IMR-90 (cell line): ENCODE measurements at regions not wholly inside any gene's neighbourhood (a gene's known extent, or its start where the extent isn't known, plus 50 kb on each side); places are given as distances from the start of the nearest gene placed in this dataset.

Experiments
- ATAC-seq: fragments of 200-7000 bp; cut with Tn5 transposase; 2 replicates; pipeline ENCODE4 v1.9.1; 2020; ENCODE audit warnings: low read depth, mild to moderate bottlenecking, moderate library complexity
- BruUV-seq: library from RNA; stranded (reverse); fragments of 400-500 nt; replicated peaks from 2 replicates; lab custom pipeline; 2021; lab: Mats Ljungman, UMichigan
- CTCF ChIA-PET: fragments of 300-600 bp; formaldehyde crosslinking; extraction: SDS; loops from one replicate; lab custom pipeline; 2021; ENCODE audit warnings: antibody characterized with exemption; lab: Yijun Ruan, JAX
- POLR2A ChIA-PET: fragments of 300-600 bp; sonication (Branson Sonifier 250); formaldehyde crosslinking; loops from one replicate; lab custom pipeline; 2022; ENCODE audit warnings: antibody characterized with exemption; ENCODE audit not compliant: unreplicated experiment; lab: Charles Lee
- DNase-seq: peaks from one replicate; pipeline ENCODE4 v3.0.0; 2013
- H2AFZ ChIP-seq: replicated peaks from 2 replicates; pipeline ENCODE3; 2013; ENCODE audit warnings: low read length, mild to moderate bottlenecking; ENCODE audit not compliant: poor library complexity
- H2AK5ac ChIP-seq: 2 replicates; pipeline ENCODE4 v1.6.1; 2013; ENCODE audit warnings: low read depth, low read length, inconsistent platforms
- H2AK9ac ChIP-seq: replicated peaks from 2 replicates; pipeline ENCODE3; 2013; ENCODE audit warnings: mild to moderate bottlenecking, low read depth, low read length, moderate library complexity; ENCODE audit not compliant: poor library complexity
- H2BK120ac ChIP-seq: 2 replicates; pipeline ENCODE4 v1.6.1; 2013; ENCODE audit warnings: low read depth, low read length, inconsistent platforms
- H2BK15ac ChIP-seq: 3 replicates; pipeline ENCODE4 v1.6.1; 2013; ENCODE audit warnings: low read depth, low read length, inconsistent platforms
- H2BK20ac ChIP-seq: 2 replicates; pipeline ENCODE4 v1.6.1; 2013; ENCODE audit warnings: low read depth, mild to moderate bottlenecking, inconsistent platforms, low read length, moderate library complexity
- H2BK5ac ChIP-seq: 2 replicates; pipeline ENCODE4 v1.6.1; 2013; ENCODE audit warnings: mild to moderate bottlenecking, low read depth, low read length, inconsistent platforms; ENCODE audit not compliant: poor library complexity, severe bottlenecking
- H3K14ac ChIP-seq: replicated peaks from 2 replicates; pipeline ENCODE4 v1.6.1; 2013; ENCODE audit warnings: low read depth, low read length, inconsistent platforms
- H3K18ac ChIP-seq: 2 replicates; pipeline ENCODE4 v1.6.1; 2013; ENCODE audit warnings: low read depth, low read length, control low read depth
- H3K23ac ChIP-seq: 2 replicates; pipeline ENCODE4 v1.6.1; 2013; ENCODE audit warnings: low read depth, low read length, inconsistent platforms
- H3K27ac ChIP-seq: 2 replicates; pipeline ENCODE4 v1.5.1; 2013; ENCODE audit warnings: mild to moderate bottlenecking, control low read depth, low read length; ENCODE audit not compliant: insufficient read depth
- H3K27me3 ChIP-seq: 2 replicates; pipeline ENCODE4 v1.6.1; 2013; ENCODE audit warnings: low read length; ENCODE audit not compliant: control insufficient read depth, insufficient read depth
- H3K36me3 ChIP-seq: 2 replicates; pipeline ENCODE4 v1.6.1; 2013; ENCODE audit warnings: low read length, mixed read lengths; ENCODE audit not compliant: control insufficient read depth, insufficient read depth
- H3K4ac ChIP-seq: 2 replicates; pipeline ENCODE4 v1.6.1; 2013; ENCODE audit warnings: low read depth, low read length, inconsistent platforms
- H3K4me1 ChIP-seq: 2 replicates; pipeline ENCODE4 v1.6.1; 2013; ENCODE audit warnings: low read length, mixed read lengths; ENCODE audit not compliant: control insufficient read depth, insufficient read depth
- H3K4me2 ChIP-seq: 2 replicates; pipeline ENCODE4 v1.6.1; 2013; ENCODE audit warnings: low read depth, mild to moderate bottlenecking, control low read depth, low read length, moderate library complexity
- H3K4me3 ChIP-seq: 2 replicates; pipeline ENCODE4 v1.5.1; 2013; ENCODE audit warnings: low read depth, mild to moderate bottlenecking, control low read depth, low read length, moderate library complexity; ENCODE audit not compliant: insufficient read depth
- H3K56ac ChIP-seq: 2 replicates; pipeline ENCODE4 v1.6.1; 2013; ENCODE audit warnings: low read length, inconsistent platforms; ENCODE audit not compliant: insufficient read depth; ENCODE audit errors: extremely low read depth
- H3K79me1 ChIP-seq, 2 experiments: 2 replicates each; pipeline ENCODE4 v1.6.1; 2013; ENCODE audit warnings: low read length in 2 of 2, inconsistent platforms in 1 of 2, low read depth in 1 of 2
- H3K9ac ChIP-seq: 2 replicates; pipeline ENCODE4 v1.6.1; 2013; ENCODE audit warnings: low read depth, low read length, control low read depth
- H3K9me1 ChIP-seq: 2 replicates; pipeline ENCODE4 v1.6.1; 2013; ENCODE audit warnings: low read length, inconsistent platforms; ENCODE audit not compliant: insufficient read depth
- H3K9me3 ChIP-seq: 2 replicates; pipeline ENCODE4 v1.6.1; 2013; ENCODE audit warnings: low read length; ENCODE audit not compliant: control insufficient read depth, insufficient read depth
- H4K20me1 ChIP-seq: 2 replicates; pipeline ENCODE4 v1.6.1; 2013; ENCODE audit warnings: low read length, inconsistent platforms; ENCODE audit not compliant: insufficient read depth
- H4K5ac ChIP-seq: 2 replicates; pipeline ENCODE4 v1.6.1; 2013; ENCODE audit warnings: mild to moderate bottlenecking, low read depth, low read length, control low read depth
- H4K8ac ChIP-seq, 2 experiments: 2 replicates each; pipeline ENCODE4 v1.6.1; 2013; ENCODE audit warnings: low read depth in 2 of 2, low read length in 2 of 2, control low read depth in 1 of 2, inconsistent platforms in 1 of 2
- H4K91ac ChIP-seq: 2 replicates; pipeline ENCODE4 v1.6.1; 2013; ENCODE audit warnings: low read depth, low read length, inconsistent platforms; ENCODE audit not compliant: insufficient read depth
- BHLHE40 ChIP-seq: fragments of 150-350 bp; IDR thresholded peaks from 2 replicates; pipeline ENCODE4 v1.6.1; 2016; ENCODE audit warnings: mild to moderate bottlenecking, low read depth, low read length
- CEBPB ChIP-seq: IDR thresholded peaks from 2 replicates; pipeline ENCODE4 v1.6.1; 2012; ENCODE audit warnings: low read depth, low read length, improper control_type of control experiment
- CHD1 ChIP-seq: IDR thresholded peaks from 2 replicates; pipeline ENCODE4 v1.6.1; 2012; ENCODE audit warnings: low read depth, low read length, improper control_type of control experiment
- FOS ChIP-seq: fragments of 150-350 bp; IDR thresholded peaks from 2 replicates; pipeline ENCODE4 v1.6.1; 2016; ENCODE audit warnings: low read depth, low read length
- MXI1 ChIP-seq: IDR thresholded peaks from 2 replicates; pipeline ENCODE4 v1.6.1; 2012; ENCODE audit warnings: low read depth, mild to moderate bottlenecking, low read length, moderate library complexity, borderline replicate concordance
- POLR2A ChIP-seq: IDR thresholded peaks from 2 replicates; pipeline ENCODE4 v1.6.1; 2012; ENCODE audit warnings: mild to moderate bottlenecking, low read depth, low read length
- RCOR1 ChIP-seq: IDR thresholded peaks from 2 replicates; pipeline ENCODE4 v1.6.1; 2012; ENCODE audit warnings: mild to moderate bottlenecking, low read length, improper control_type of control experiment; ENCODE audit not compliant: insufficient replicate concordance
- RFX5 ChIP-seq: IDR thresholded peaks from 2 replicates; pipeline ENCODE4 v1.8.0; 2012; ENCODE audit warnings: low read depth, mild to moderate bottlenecking, low read length, moderate library complexity
- SMC3 ChIP-seq: fragments of 150-350 bp; IDR thresholded peaks from 2 replicates; pipeline ENCODE4 v1.6.1; 2016; ENCODE audit warnings: low read depth, mild to moderate bottlenecking, antibody characterized with exemption, low read length, moderate library complexity
- USF2 ChIP-seq: fragments of 150-350 bp; IDR thresholded peaks from 2 replicates; pipeline ENCODE4 v1.6.1; 2017; ENCODE audit warnings: mild to moderate bottlenecking, antibody characterized with exemption, low read length, low read depth
- whole genome bisulfite sequencing, 2 experiments: methylation state at CpG; one replicate each; pipeline versions ENCODE4 v1.1.5 to v1.1.7; 2013; ENCODE audit warnings: missing lambda C conversion rate in 2 of 2; ENCODE audit not compliant: insufficient read length in 1 of 2; ENCODE audit errors: extremely low coverage in 2 of 2; 5-methylcytosine and 5-hydroxymethylcytosine counted together
- dilution Hi-C: fragments of 300-500 bp; cut with HindIII; formaldehyde crosslinking; loops from one replicate; pipeline ENCODE4 v1.14.3; 2018; ENCODE audit warnings: low sequenced_read_pairs; ENCODE audit not compliant: unreplicated experiment
- in situ Hi-C: fragments of 300-500 bp; cut with MboI; formaldehyde crosslinking; loops from 3 replicates; pipeline ENCODE4 v1.14.3; 2019; ENCODE audit warnings: low sequenced_read_pairs, inconsistent platforms, mixed read lengths
- intact Hi-C: fragments of 100-400 bp; cut with micrococcal nuclease; formaldehyde crosslinking; loops from 2 replicates; pipeline ENCODE4 v1.10.0; 2022
- TF ChIP-seq, protein P1 (sequence below): conservative IDR thresholded peaks from 2 replicates; pipeline ENCODE4 v1.5.1; 2012; ENCODE audit warnings: mild to moderate bottlenecking, low read depth, low read length, improper control_type of control experiment

- no peak overlapping the region for H4K91ac ChIP-seq
- H3K9me3 ChIP-seq: no peaks in the 10 kb centered on the region
- H2AK5ac ChIP-seq: no peak overlapping the region
- H2BK20ac ChIP-seq: no peak overlapping the region
- no peak overlapping the region for H3K4ac ChIP-seq
- no peak overlapping the region for H3K4me2 ChIP-seq
- ATAC-seq (no peak), DNase-seq (no peak)
- ChIA-PET POLR2A (no interaction called here), CTCF (no interaction called here)
- no peaks in the 10 kb centered on the region for H3K27me3 ChIP-seq
- H3K56ac ChIP-seq: no peak overlapping the region
- TF ChIP-seq RCOR1 (no peak), FOS (no peak), POLR2A (no peak), SMC3 (no peak), CHD1 (no peak), RFX5 (no peak), BHLHE40 (no peak), USF2 (no peak), MXI1 (no peak), CEBPB (no peak)
- TF ChIP-seq, protein P1, sequence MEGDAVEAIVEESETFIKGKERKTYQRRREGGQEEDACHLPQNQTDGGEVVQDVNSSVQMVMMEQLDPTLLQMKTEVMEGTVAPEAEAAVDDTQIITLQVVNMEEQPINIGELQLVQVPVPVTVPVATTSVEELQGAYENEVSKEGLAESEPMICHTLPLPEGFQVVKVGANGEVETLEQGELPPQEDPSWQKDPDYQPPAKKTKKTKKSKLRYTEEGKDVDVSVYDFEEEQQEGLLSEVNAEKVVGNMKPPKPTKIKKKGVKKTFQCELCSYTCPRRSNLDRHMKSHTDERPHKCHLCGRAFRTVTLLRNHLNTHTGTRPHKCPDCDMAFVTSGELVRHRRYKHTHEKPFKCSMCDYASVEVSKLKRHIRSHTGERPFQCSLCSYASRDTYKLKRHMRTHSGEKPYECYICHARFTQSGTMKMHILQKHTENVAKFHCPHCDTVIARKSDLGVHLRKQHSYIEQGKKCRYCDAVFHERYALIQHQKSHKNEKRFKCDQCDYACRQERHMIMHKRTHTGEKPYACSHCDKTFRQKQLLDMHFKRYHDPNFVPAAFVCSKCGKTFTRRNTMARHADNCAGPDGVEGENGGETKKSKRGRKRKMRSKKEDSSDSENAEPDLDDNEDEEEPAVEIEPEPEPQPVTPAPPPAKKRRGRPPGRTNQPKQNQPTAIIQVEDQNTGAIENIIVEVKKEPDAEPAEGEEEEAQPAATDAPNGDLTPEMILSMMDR: no peak
- no peak overlapping the region for H2BK5ac ChIP-seq
- in situ Hi-C loops (no loop called here), dilution Hi-C loops (no loop called here), intact Hi-C loops (loop anchor here (5.0 kb wide), 1 partner anchor 35 kb away; no protein-coding TSS in a partner anchor)
- H2AK9ac ChIP-seq: no peak overlapping the region
- WGBS, 2 experiments: no CpG with 5 or more reads among the region's 2 CpGs
- no peaks in the 10 kb centered on the region for H3K36me3 ChIP-seq
- no peak overlapping the region for H3K18ac ChIP-seq
- H3K14ac ChIP-seq: no peak overlapping the region
- H3K23ac ChIP-seq: no peak overlapping the region
- no peaks in the 10 kb centered on the region for H3K79me1 ChIP-seq
- no peak overlapping the region for H4K5ac ChIP-seq
- peaks cover 3% of the 10 kb centered on the region; the same call in 1 of the 2 replicates for H3K4me1 ChIP-seq
- BruUV-seq: no TSS peak
- H2AFZ ChIP-seq: no peak overlapping the region
- H3K27ac ChIP-seq: no peak overlapping the region
- H2BK120ac ChIP-seq: no peak overlapping the region
- 0 out of 2 replicates have a peak, but pooled peaks cover 3% of the 10 kb centered on the region for H3K9me1 ChIP-seq
- no peak overlapping the region for H4K8ac ChIP-seq
- H3K9ac ChIP-seq: no peak overlapping the region
- H4K20me1 ChIP-seq: no peaks in the 10 kb centered on the region
- no peak overlapping the region for H3K4me3 ChIP-seq
- no peak overlapping the region for H2BK15ac ChIP-seq
Measured at GRCh38 chr21:16537501-16537900, 807.7 kb downstream of the USP25 start.
